ENCODE measurements at regions not wholly inside any gene's neighbourhood (a gene's known extent, or its start where the extent isn't known, plus 50 kb on each side); places are given as distances from the start of the nearest gene placed in this dataset.
"Not testable (repeated sequence)": the region's sequence is repeated elsewhere in the genome, so short reads cannot be mapped to it uniquely, and the experiment has no call there.

GRCh38 chr21:23039846-23040245 is 2041.6 kb downstream of the NCAM2 start:
- DNase-seq (ENCODE audit: low read depth) = no peak

GRCh38 chr21:23045955-23046354 is 2047.7 kb downstream of the NCAM2 start:
- no peak for DNase-seq (ENCODE audit: low read depth)

- no peak for DNase-seq (ENCODE audit: low read depth)
Observed at GRCh38 chr21:23067672-23068071, 2069.5 kb downstream of the NCAM2 start.

GRCh38 chr21:23083242-23083641 is 2085.0 kb downstream of the NCAM2 start:
- DNase-seq (ENCODE audit: low read depth) = no peak

- no peak for DNase-seq (ENCODE audit: low read depth)
Observed at GRCh38 chr21:23093259-23093658, 2095.1 kb downstream of the NCAM2 start.

GRCh38 chr21:23099185-23099584 is 2101.0 kb downstream of the NCAM2 start:
- no peak for DNase-seq (ENCODE audit: low read depth)

GRCh38 chr21:23101111-23101510 is 2102.9 kb downstream of the NCAM2 start:
- DNase-seq (ENCODE audit: low read depth) = no peak

GRCh38 chr21:23108533-23108932 is 2110.3 kb downstream of the NCAM2 start:
- DNase-seq (ENCODE audit: low read depth) = no peak

GRCh38 chr21:23111070-23111600 is 2112.9 kb downstream of the NCAM2 start:
- no peak for DNase-seq (ENCODE audit: low read depth)

GRCh38 chr21:23119491-23119890 is 2121.3 kb downstream of the NCAM2 start:
- DNase-seq (ENCODE audit: low read depth) = no peak

- no peak for DNase-seq (ENCODE audit: low read depth)
Observed at GRCh38 chr21:23127973-23128372, 2129.8 kb downstream of the NCAM2 start.

- DNase-seq (ENCODE audit: low read depth) = no peak
Observed at GRCh38 chr21:23130308-23130707, 2132.1 kb downstream of the NCAM2 start.

GRCh38 chr21:23131177-23131576 is 2133.0 kb downstream of the NCAM2 start:
- DNase-seq (ENCODE audit: low read depth) = no peak

GRCh38 chr21:23138797-23139196 is 2140.6 kb downstream of the NCAM2 start:
- DNase-seq (ENCODE audit: low read depth) = no peak

- DNase-seq (ENCODE audit: low read depth) = no peak
Observed at GRCh38 chr21:23152130-23152529, 2153.9 kb downstream of the NCAM2 start.

GRCh38 chr21:23153842-23154241 is 2155.6 kb downstream of the NCAM2 start:
- DNase-seq (ENCODE audit: low read depth) = not testable (repeated sequence)

- DNase-seq (ENCODE audit: low read depth) = no peak
Observed at GRCh38 chr21:23155281-23155680, 2157.1 kb downstream of the NCAM2 start.

- no peak for DNase-seq (ENCODE audit: low read depth)
Observed at GRCh38 chr21:23160914-23161313, 2162.7 kb downstream of the NCAM2 start.

- DNase-seq (ENCODE audit: low read depth) = no peak
Observed at GRCh38 chr21:23162198-23162946, 2164.2 kb downstream of the NCAM2 start.
